ENCODE measurements at regions not wholly inside any gene's neighbourhood (a gene's known extent, or its start where the extent isn't known, plus 50 kb on each side); places are given as distances from the start of the nearest gene placed in this dataset.
"Not testable (repeated sequence)": the region's sequence is repeated elsewhere in the genome, so short reads cannot be mapped to it uniquely, and the experiment has no call there.

GRCh38 chr6:74256781-74257180 lies 560.8 kb downstream of the CD109 start:
- no peak for ATAC-seq

GRCh38 chr6:74256381-74256780 lies 560.4 kb downstream of the CD109 start:
- TF ChIP-seq PATZ1 (CRISPR knock-in tag; IDR thresholded peaks at IDR 0.05; ENCODE audit: borderline replicate concordance) (no peak), ISL1 (CRISPR knock-in tag; IDR thresholded peaks at IDR 0.05) (no peak), TSHZ2 (CRISPR knock-in tag; IDR thresholded peaks at IDR 0.05) (no peak), ZFP3 (CRISPR knock-in tag; IDR thresholded peaks at IDR 0.05) (no peak), TOX (CRISPR knock-in tag; IDR thresholded peaks at IDR 0.05; ENCODE audit: borderline replicate concordance) (no peak), RARB (CRISPR knock-in tag; IDR thresholded peaks at IDR 0.05) (no peak), ZNF565 (CRISPR knock-in tag; conservative IDR thresholded peaks at IDR 0.05; ENCODE audit: low read depth) (no peak), ZC3H10 (CRISPR knock-in tag; IDR thresholded peaks at IDR 0.05) (no peak), OSR1 (CRISPR knock-in tag; IDR thresholded peaks at IDR 0.05) (no peak), SNAI2 (CRISPR knock-in tag; IDR thresholded peaks at IDR 0.05) (no peak), ARNTL (CRISPR knock-in tag; IDR thresholded peaks at IDR 0.05; ENCODE audit: borderline replicate concordance, low read depth) (no peak), ZNF70 (CRISPR knock-in tag; IDR thresholded peaks at IDR 0.05) (no peak), ZFP30 (CRISPR knock-in tag; IDR thresholded peaks at IDR 0.05) (no peak), TCF4 (CRISPR knock-in tag; IDR thresholded peaks at IDR 0.05; ENCODE audit: borderline replicate concordance) (no peak), ZNF8 (CRISPR knock-in tag; IDR thresholded peaks at IDR 0.05) (no peak)
- no peak for ATAC-seq

More at GRCh38 chr6:74256781-74257180, 560.8 kb downstream of the CD109 start:
- no peak for TF ChIP-seq ISL1 (CRISPR knock-in tag; IDR thresholded peaks at IDR 0.05)
- TF ChIP-seq BACH2 (CRISPR knock-in tag; IDR thresholded peaks at IDR 0.05; ENCODE audit: borderline replicate concordance), result no peak

GRCh38 chr6:74255007-74255406 lies 559.0 kb downstream of the CD109 start:
- ATAC-seq, result not testable (repeated sequence)

- ATAC-seq, result not testable (repeated sequence)
These were observed 558.1 kb downstream of the CD109 start for GRCh38 chr6:74254147-74254546.

GRCh38 chr6:74253261-74253660 lies 557.3 kb downstream of the CD109 start:
- no peak for TF ChIP-seq RARB (CRISPR knock-in tag; IDR thresholded peaks at IDR 0.05)
- no peak for TF ChIP-seq TOX (CRISPR knock-in tag; IDR thresholded peaks at IDR 0.05; ENCODE audit: borderline replicate concordance)
- no peak for ATAC-seq

GRCh38 chr6:74250161-74250818 lies 554.3 kb downstream of the CD109 start:
- ATAC-seq, result no peak
- TF ChIP-seq TSHZ2 (CRISPR knock-in tag; IDR thresholded peaks at IDR 0.05), result no peak
- TF ChIP-seq CREB5 (CRISPR knock-in tag; IDR thresholded peaks at IDR 0.05; ENCODE audit: low read depth), result no peak
- no peak for TF ChIP-seq ARNTL (CRISPR knock-in tag; IDR thresholded peaks at IDR 0.05; ENCODE audit: borderline replicate concordance, low read depth)
- no peak for TF ChIP-seq ZNF565 (CRISPR knock-in tag; conservative IDR thresholded peaks at IDR 0.05; ENCODE audit: low read depth)
- no peak for TF ChIP-seq CSRNP3 (CRISPR knock-in tag; IDR thresholded peaks at IDR 0.05)
- TF ChIP-seq BACH2 (CRISPR knock-in tag; IDR thresholded peaks at IDR 0.05; ENCODE audit: borderline replicate concordance), result no peak
- TF ChIP-seq ZNF8 (CRISPR knock-in tag; IDR thresholded peaks at IDR 0.05), result no peak
- no peak for TF ChIP-seq ISL1 (CRISPR knock-in tag; IDR thresholded peaks at IDR 0.05)
- TF ChIP-seq ZNF70 (CRISPR knock-in tag; IDR thresholded peaks at IDR 0.05), result no peak
- no peak for TF ChIP-seq ESRRG (CRISPR knock-in tag; IDR thresholded peaks at IDR 0.05)
- no peak for TF ChIP-seq ZFP3 (CRISPR knock-in tag; IDR thresholded peaks at IDR 0.05)
- no peak for TF ChIP-seq PATZ1 (CRISPR knock-in tag; IDR thresholded peaks at IDR 0.05; ENCODE audit: borderline replicate concordance)
- TF ChIP-seq OSR1 (CRISPR knock-in tag; IDR thresholded peaks at IDR 0.05), result no peak
- no peak for TF ChIP-seq ZFP30 (CRISPR knock-in tag; IDR thresholded peaks at IDR 0.05)

All from SK-N-SH treated with all-trans-retinoic acid at 6 μM for 48 hours (cell line).